ENCODE measurements at regions not wholly inside any gene's neighbourhood (a gene's known extent, or its start where the extent isn't known, plus 50 kb on each side); places are given as distances from the start of the nearest gene placed in this dataset.

DNA sequence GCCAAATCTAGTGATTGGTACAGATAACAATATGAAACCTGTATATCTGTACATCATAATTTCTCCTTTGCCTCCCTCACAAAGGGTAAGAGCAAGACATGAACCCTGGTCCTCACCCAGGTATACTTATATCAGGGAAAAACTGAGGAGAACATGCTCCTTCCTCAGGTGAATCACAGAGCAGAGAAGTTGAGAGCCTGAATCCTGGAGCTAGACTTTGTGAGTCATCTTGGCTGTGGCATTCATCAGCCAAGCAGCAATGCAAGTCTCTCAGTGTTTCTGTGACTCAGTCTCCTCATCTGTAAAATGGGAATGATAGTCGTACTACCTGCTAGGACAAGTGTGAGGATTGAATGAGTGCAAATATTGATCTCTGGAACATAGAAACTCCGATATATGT lies 165.7 kb upstream of the ADAMTS9 start:
- POLR2A ChIA-PET = no interaction called here

DNA sequence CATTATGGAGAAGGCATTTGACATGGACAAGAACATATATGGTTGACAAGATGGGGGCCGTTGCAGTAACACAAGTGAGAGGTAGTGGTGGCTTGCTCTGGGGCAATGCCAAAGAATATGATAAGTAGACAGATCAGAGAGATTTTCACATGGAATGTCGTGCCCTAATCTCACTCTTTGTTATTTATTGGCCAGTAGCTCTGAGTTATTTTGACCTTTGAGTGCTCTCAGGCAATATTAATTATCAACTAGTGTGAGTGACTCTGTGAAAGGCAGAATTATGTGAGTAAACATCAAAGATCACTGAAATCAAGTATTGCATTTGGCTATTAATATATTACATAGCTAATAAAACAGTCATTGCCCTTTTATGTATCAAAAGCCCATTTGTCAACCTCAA lies 164.9 kb upstream of the ADAMTS9 start:
- no peak for DNase-seq (ENCODE audit: low read depth, low spot score)
- POLR2A ChIA-PET = no interaction called here
- CTCF ChIA-PET = no interaction called here

More for the DNA sequence above, 165.7 kb upstream of the ADAMTS9 start:
- no peak overlapping the region for H3K4me3 ChIP-seq (ENCODE audit: low read depth, low read length)
- CTCF ChIA-PET = no interaction called here
- DNase-seq (ENCODE audit: low read depth, low spot score) = no peak
- TF ChIP-seq, protein P1, sequence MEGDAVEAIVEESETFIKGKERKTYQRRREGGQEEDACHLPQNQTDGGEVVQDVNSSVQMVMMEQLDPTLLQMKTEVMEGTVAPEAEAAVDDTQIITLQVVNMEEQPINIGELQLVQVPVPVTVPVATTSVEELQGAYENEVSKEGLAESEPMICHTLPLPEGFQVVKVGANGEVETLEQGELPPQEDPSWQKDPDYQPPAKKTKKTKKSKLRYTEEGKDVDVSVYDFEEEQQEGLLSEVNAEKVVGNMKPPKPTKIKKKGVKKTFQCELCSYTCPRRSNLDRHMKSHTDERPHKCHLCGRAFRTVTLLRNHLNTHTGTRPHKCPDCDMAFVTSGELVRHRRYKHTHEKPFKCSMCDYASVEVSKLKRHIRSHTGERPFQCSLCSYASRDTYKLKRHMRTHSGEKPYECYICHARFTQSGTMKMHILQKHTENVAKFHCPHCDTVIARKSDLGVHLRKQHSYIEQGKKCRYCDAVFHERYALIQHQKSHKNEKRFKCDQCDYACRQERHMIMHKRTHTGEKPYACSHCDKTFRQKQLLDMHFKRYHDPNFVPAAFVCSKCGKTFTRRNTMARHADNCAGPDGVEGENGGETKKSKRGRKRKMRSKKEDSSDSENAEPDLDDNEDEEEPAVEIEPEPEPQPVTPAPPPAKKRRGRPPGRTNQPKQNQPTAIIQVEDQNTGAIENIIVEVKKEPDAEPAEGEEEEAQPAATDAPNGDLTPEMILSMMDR (IDR thresholded peaks at IDR 0.05; ENCODE audit: insufficient read depth, low read length, missing control alignments) = no peak

DNA sequence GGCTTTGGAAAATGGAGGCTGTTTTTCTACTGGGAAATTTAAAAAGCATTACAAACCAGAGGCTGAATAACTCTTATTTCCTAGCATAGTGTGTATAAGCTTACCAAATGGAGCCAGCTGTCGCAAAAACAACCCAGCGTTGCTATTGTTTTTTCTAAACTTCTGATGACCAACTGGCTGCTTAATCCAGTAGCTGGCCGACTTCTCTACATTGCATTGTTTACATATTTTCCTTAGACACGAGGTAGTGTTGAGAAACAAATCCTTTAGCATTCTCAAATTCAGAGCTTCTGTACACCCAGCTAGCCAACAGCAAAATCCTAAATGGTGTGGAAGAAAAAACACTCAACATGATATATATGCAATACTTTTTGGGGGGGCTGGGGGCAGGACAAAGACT lies 161.0 kb upstream of the ADAMTS9 start:
- ChIA-PET CTCF (no interaction called here), POLR2A (no interaction called here)
- DNase-seq (ENCODE audit: low read depth, low spot score) = no peak
- no peak overlapping the region for H3K4me3 ChIP-seq (ENCODE audit: low read depth, low read length)
- TF ChIP-seq, protein P1 (IDR thresholded peaks at IDR 0.05; ENCODE audit: insufficient read depth, low read length, missing control alignments) = no peak

More for the DNA sequence above, 164.9 kb upstream of the ADAMTS9 start:
- TF ChIP-seq, protein P1 (IDR thresholded peaks at IDR 0.05; ENCODE audit: insufficient read depth, low read length, missing control alignments) = no peak
- no peak overlapping the region for H3K4me3 ChIP-seq (ENCODE audit: low read depth, low read length)

DNA sequence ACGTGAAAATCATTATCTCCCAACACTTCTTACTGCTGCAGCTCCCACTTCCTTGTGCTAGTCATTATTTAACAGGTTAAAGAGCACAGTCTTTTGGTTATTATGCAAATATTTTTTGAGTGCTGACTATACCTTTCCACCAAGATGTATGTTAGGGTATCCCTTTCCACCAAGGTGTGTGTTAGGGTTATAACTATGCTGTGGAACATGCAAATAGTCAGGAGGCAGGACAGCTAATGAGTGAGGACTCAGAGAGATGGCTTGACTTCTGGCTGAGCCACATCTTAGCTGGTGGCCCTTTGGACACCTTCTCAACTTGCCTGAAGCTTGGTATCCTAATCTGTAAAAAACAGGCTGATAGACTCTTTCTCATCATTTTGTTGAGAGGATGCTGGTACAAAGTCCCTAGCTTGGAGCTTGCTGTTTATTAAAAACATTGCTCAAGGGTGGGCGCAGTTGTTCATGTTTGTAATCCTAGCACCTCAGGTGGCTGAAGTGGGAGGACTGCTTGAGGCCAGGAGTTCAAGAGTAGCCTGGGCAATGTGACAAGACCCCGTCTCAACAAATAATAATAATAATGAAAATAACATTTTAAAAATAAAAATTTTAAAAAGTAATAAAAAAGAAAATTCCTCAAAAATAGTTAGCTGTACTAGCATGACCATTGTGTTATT lies 160.5 kb upstream of the ADAMTS9 start:
- ChIA-PET POLR2A (no interaction called here), CTCF (no interaction called here)
- TF ChIP-seq, protein P1 (IDR thresholded peaks at IDR 0.05; ENCODE audit: insufficient read depth, low read length, missing control alignments) = no peak
- DNase-seq (ENCODE audit: low read depth, low spot score) = no peak
- H3K4me3 ChIP-seq (ENCODE audit: low read depth, low read length) = no peak overlapping the region

DNA sequence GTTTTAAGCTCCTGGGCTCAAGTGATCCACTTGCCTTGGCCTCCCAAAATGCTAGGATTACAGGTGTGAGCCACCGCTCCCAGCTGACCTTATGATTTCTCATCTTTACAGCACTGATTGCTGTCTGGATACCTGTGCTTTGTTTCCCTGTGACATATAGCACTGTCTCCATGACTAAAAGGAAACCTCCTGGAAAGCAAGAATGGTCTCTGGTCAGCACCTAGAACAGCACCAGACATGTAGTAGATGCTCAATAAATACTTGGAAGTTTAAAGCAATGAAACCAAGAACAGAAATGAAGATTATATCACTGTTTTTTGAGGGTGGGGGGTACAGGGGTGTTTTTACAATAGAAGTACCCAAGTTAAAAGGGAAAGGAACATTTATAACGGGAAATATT lies 156.8 kb upstream of the ADAMTS9 start:
- no peak overlapping the region for H3K4me3 ChIP-seq (ENCODE audit: low read depth, low read length)
- TF ChIP-seq, protein P1 (IDR thresholded peaks at IDR 0.05; ENCODE audit: insufficient read depth, low read length, missing control alignments) = no peak
- DNase-seq (ENCODE audit: low read depth, low spot score) = no peak
- ChIA-PET CTCF (no interaction called here), POLR2A (no interaction called here)

DNA sequence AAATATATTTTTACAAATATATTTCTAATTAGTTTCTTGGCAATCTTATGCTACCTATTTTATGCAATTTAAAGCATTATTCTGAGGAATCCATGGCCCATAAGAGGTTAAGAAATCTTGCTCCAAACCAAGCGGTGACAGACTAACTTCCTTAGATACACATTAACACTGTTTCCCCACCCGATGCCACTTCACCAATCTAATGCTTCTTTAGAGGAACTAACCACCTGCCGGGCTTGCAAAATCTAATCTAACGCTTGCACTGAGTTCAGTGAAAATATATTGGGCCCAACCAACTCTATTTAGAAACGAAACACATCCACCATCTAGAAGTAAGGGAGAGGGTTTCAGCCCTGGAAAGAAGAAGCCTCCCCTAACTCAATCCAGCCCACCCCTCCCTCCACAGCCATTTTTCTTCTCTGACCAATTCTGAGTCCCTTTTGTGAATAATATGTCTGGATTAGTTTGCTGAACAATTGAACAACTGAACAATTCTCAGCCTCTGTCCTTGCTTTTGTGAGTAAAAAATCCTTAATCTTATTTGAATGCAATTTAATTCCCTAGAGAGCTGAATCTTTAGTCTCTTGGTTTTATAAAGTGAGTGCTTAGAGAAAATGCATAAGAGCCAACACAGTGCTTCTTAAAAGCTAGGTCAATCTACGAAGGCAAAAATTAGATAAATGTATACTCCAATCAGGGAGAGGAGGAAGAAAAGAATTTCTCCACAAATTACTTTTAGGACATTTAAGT lies 150.4 kb upstream of the ADAMTS9 start:
- CTCF ChIA-PET = no interaction called here
- no peak overlapping the region for H3K4me3 ChIP-seq (ENCODE audit: low read depth, low read length)
- POLR2A ChIA-PET = no interaction called here
- DNase-seq (ENCODE audit: low read depth, low spot score) = no peak
- TF ChIP-seq, protein P1 (IDR thresholded peaks at IDR 0.05; ENCODE audit: insufficient read depth, low read length, missing control alignments) = no peak

All from AG04449 (cell line).